SU-DHL-6 (cell line): ENCODE measurements at regions not wholly inside any gene's neighbourhood (a gene's known extent, or its start where the extent isn't known, plus 50 kb on each side); places are given as distances from the start of the nearest gene placed in this dataset.

Experiments
- H2AFZ ChIP-seq: fragments of 200-600 bp; sonication (generic); 2 replicates; pipeline ENCODE4 v1.6.1; 2014; ENCODE audit warnings: low read depth, mild to moderate bottlenecking, moderate library complexity, mixed read lengths, antibody characterized with exemption, low read length; ENCODE audit not compliant: severe bottlenecking
- H3F3A ChIP-seq: fragments of 200-600 bp; shearing (Covaris generic); 2 replicates; pipeline ENCODE4 v1.6.0; 2016; ENCODE audit warnings: antibody characterized with exemption, mild to moderate bottlenecking; ENCODE audit not compliant: insufficient read depth
- H3K27ac ChIP-seq: fragments of 200-600 bp; sonication (generic); 2 replicates; pipeline ENCODE4 v1.5.1; 2016; ENCODE audit warnings: low read depth, mild to moderate bottlenecking, low read length, moderate library complexity, mixed read lengths
- H3K27me3 ChIP-seq: fragments of 200-600 bp; sonication (generic), shearing (Covaris generic); 2 replicates; pipeline ENCODE4 v1.6.0; 2014; ENCODE audit warnings: mild to moderate bottlenecking, low read length
- H3K36me3 ChIP-seq: fragments of 200-600 bp; sonication (generic); 2 replicates; pipeline ENCODE4 v1.6.1; 2014; ENCODE audit warnings: mild to moderate bottlenecking, low read length, mixed read lengths
- H3K4me2 ChIP-seq: fragments of 300-600, 200-600 bp; shearing (Covaris generic), sonication (generic); 2 replicates; pipeline ENCODE4 v1.6.0; 2014; ENCODE audit warnings: low read length, low read depth, mild to moderate bottlenecking; ENCODE audit not compliant: poor library complexity, severe bottlenecking
- H3K4me3 ChIP-seq: fragments of 200-600 bp; sonication (generic); 2 replicates; pipeline ENCODE4 v1.5.1; 2014; ENCODE audit warnings: antibody characterized with exemption, low read length, mild to moderate bottlenecking, mixed read lengths; ENCODE audit not compliant: insufficient read depth, poor library complexity, severe bottlenecking
- H3K79me2 ChIP-seq: fragments of 200-600 bp; sonication (generic); 2 replicates; pipeline ENCODE4 v1.6.1; 2014; ENCODE audit warnings: mild to moderate bottlenecking, low read length, moderate library complexity; ENCODE audit not compliant: insufficient read depth
- H3K9ac ChIP-seq: fragments of 200-600 bp; sonication (generic); 2 replicates; pipeline ENCODE4 v1.7.0; 2014; ENCODE audit warnings: mild to moderate bottlenecking, low read length
- H3K9me2 ChIP-seq: fragments of 200-600 bp; sonication (generic); replicated peaks from 2 replicates; pipeline ENCODE4 v1.6.1; 2014; ENCODE audit warnings: low read length; ENCODE audit not compliant: insufficient read depth
- H3K9me3 ChIP-seq: fragments of 200-600 bp; sonication (generic); 2 replicates; pipeline ENCODE4 v1.6.1; 2014; ENCODE audit warnings: low read length, mixed read lengths; ENCODE audit not compliant: insufficient read depth
- H4K20me1 ChIP-seq: fragments of 200-600 bp; sonication (generic); 2 replicates; pipeline ENCODE4 v1.6.1; 2014; ENCODE audit warnings: low read depth, mild to moderate bottlenecking, antibody characterized with exemption, low read length, moderate library complexity, mixed read lengths
- CTCF ChIP-seq: fragments of 200-600 bp; sonication (generic); IDR thresholded peaks from one replicate; pipeline ENCODE4 v1.5.1; 2017; ENCODE audit warnings: antibody characterized with exemption, mild to moderate bottlenecking, low read length, moderate library complexity; ENCODE audit not compliant: insufficient read depth, poor library complexity, severe bottlenecking
- EZH2phosphoT487 ChIP-seq: fragments of 200-600 bp; sonication (generic), shearing (Covaris generic); conservative IDR thresholded peaks from 2 replicates; pipeline ENCODE4 v1.6.1; 2018; ENCODE audit warnings: mild to moderate bottlenecking, antibody characterized with exemption, low read length, moderate library complexity, mixed read lengths

- Histone ChIP-seq H3K36me3 (no peaks in the 10 kb centered on the region), H3K9ac (no peak overlapping the region), H3K27ac (no peak overlapping the region), H2AFZ (no peak overlapping the region), H3K4me2 (no peak overlapping the region), H3K79me2 (no peaks in the 10 kb centered on the region), H3K9me3 (no peaks in the 10 kb centered on the region), H3F3A (no peaks in the 10 kb centered on the region), H3K9me2 (no peaks in the 10 kb centered on the region), H3K4me3 (no peak overlapping the region), H3K27me3 (no peaks in the 10 kb centered on the region), H4K20me1 (no peaks in the 10 kb centered on the region)
- TF ChIP-seq CTCF: no peak
- TF ChIP-seq EZH2phosphoT487: no peak
Observed at GRCh38 chr10:47098238-47098637, 187.0 kb downstream of the PTPN20 start.

GRCh38 chr10:47098964-47099363 is 187.7 kb downstream of the PTPN20 start:
- Histone ChIP-seq H3F3A (no peaks in the 10 kb centered on the region), H3K27me3 (no peaks in the 10 kb centered on the region), H3K79me2 (no peaks in the 10 kb centered on the region), H2AFZ (no peak overlapping the region), H3K36me3 (no peaks in the 10 kb centered on the region), H4K20me1 (no peaks in the 10 kb centered on the region), H3K27ac (no peak overlapping the region), H3K9me3 (no peaks in the 10 kb centered on the region), H3K9ac (no peak overlapping the region), H3K4me2 (no peak overlapping the region), H3K4me3 (no peak overlapping the region), H3K9me2 (no peaks in the 10 kb centered on the region)
- no peak for TF ChIP-seq EZH2phosphoT487
- TF ChIP-seq CTCF: no peak

- no peaks in the 10 kb centered on the region for H3K79me2 ChIP-seq
- TF ChIP-seq CTCF: no peak
- no peak for TF ChIP-seq EZH2phosphoT487
- H3F3A ChIP-seq: no peaks in the 10 kb centered on the region
- no peak overlapping the region for H2AFZ ChIP-seq
- no peaks in the 10 kb centered on the region for H3K9me3 ChIP-seq
- no peak overlapping the region for H3K4me3 ChIP-seq
- no peak overlapping the region for H3K27ac ChIP-seq
- no peak overlapping the region for H3K9ac ChIP-seq
- no peak overlapping the region for H3K4me2 ChIP-seq
- no peaks in the 10 kb centered on the region for H3K9me2 ChIP-seq
- no peaks in the 10 kb centered on the region for H3K36me3 ChIP-seq
- H4K20me1 ChIP-seq: no peaks in the 10 kb centered on the region
- H3K27me3 ChIP-seq: no peaks in the 10 kb centered on the region
Observed at GRCh38 chr10:47099474-47099873, 188.2 kb downstream of the PTPN20 start.
